PFSK-1 (cell line): ENCODE measurements at regions not wholly inside any gene's neighbourhood (a gene's known extent, or its start where the extent isn't known, plus 50 kb on each side); places are given as distances from the start of the nearest gene placed in this dataset.

Experiments
- FOXP2 ChIP-seq: optimal IDR thresholded peaks from 2 replicates; pipeline ENCODE3; 2011; ENCODE audit warnings: borderline replicate concordance, control low read depth, inconsistent platforms; ENCODE audit not compliant: insufficient read depth; ENCODE audit errors: extremely low read length, extremely low read depth
- POLR2AphosphoS5 ChIP-seq: IDR thresholded peaks from 2 replicates; pipeline ENCODE4 v1.6.1; 2012; ENCODE audit warnings: low read depth, mild to moderate bottlenecking, control low read depth, low read length, moderate library complexity
- REST ChIP-seq, 2 experiments: IDR thresholded peaks; 2 replicates each; pipeline versions ENCODE4 v1.6.1 to v1.8.0; 2011 to 2012; ENCODE audit warnings: low read depth in 2 of 2, low read length in 2 of 2, control low read depth in 1 of 2, inconsistent platforms in 1 of 2, mild to moderate bottlenecking in 1 of 2, moderate library complexity in 1 of 2; ENCODE audit not compliant: insufficient read depth in 1 of 2
- SIN3A ChIP-seq: IDR thresholded peaks from 2 replicates; pipeline ENCODE4 v1.6.1; 2012; ENCODE audit warnings: mild to moderate bottlenecking, low read length, moderate library complexity, borderline replicate concordance; ENCODE audit not compliant: insufficient read depth
- TAF1 ChIP-seq: IDR thresholded peaks from 2 replicates; pipeline ENCODE4 v1.6.1; 2012; ENCODE audit warnings: low read length, control low read depth, borderline replicate concordance; ENCODE audit not compliant: insufficient read depth

GRCh38 chrX:8297766-8298165 lies 126.7 kb upstream of the VCX2 start:
- TF ChIP-seq POLR2AphosphoS5 (no peak), TAF1 (no peak), SIN3A (no peak), REST (IDR thresholded peaks at IDR 0.05; ENCODE audit: insufficient read depth in 1 of 2, low read depth in 2 of 2, low read length in 2 of 2) (no peak), FOXP2 (no peak)
